ENCODE measurements at regions not wholly inside any gene's neighbourhood (a gene's known extent, or its start where the extent isn't known, plus 50 kb on each side); places are given as distances from the start of the nearest gene placed in this dataset.

GRCh38 chr3:56989169-56989976 is 71.1 kb upstream of the SPATA12 start:
- TF ChIP-seq POLR2A (IDR thresholded peaks at IDR 0.05) (no peak), CTCF (IDR thresholded peaks at IDR 0.05) (no peak), POLR2AphosphoS5 (IDR thresholded peaks at IDR 0.05) (no peak)

Measured in stomach (tissue), 4 donors.